ENCODE measurements at regions not wholly inside any gene's neighbourhood (a gene's known extent, or its start where the extent isn't known, plus 50 kb on each side); places are given as distances from the start of the nearest gene placed in this dataset.

- Mint-ChIP-seq H3K4me3 (no peak overlapping the region), H3K36me3 (ENCODE audit: insufficient read depth) (no peaks in the 10 kb centered on the region)
Measured at GRCh38 chr5:112112346-112112745, 306.7 kb downstream of the EPB41L4A start.

GRCh38 chr5:112109331-112110007, 309.6 kb downstream of the EPB41L4A start:
- Mint-ChIP-seq H3K4me3 (no peak overlapping the region), H3K9me3 (no peaks in the 10 kb centered on the region), H3K4me1 (ENCODE audit: low read depth) (no peaks in the 10 kb centered on the region), H3K27me3 (ENCODE audit: low read depth) (no peaks in the 10 kb centered on the region), H3K36me3 (ENCODE audit: insufficient read depth) (no peaks in the 10 kb centered on the region)
- no peak for ATAC-seq
- DNase-seq, result no peak

More at GRCh38 chr5:112112346-112112745, 306.7 kb downstream of the EPB41L4A start:
- H3K27me3 Mint-ChIP-seq (ENCODE audit: low read depth), result no peaks in the 10 kb centered on the region
- no peaks in the 10 kb centered on the region for H3K9me3 Mint-ChIP-seq
- ATAC-seq (no peak), DNase-seq (no peak)
- no peaks in the 10 kb centered on the region for H3K4me1 Mint-ChIP-seq (ENCODE audit: low read depth)

GRCh38 chr5:112106878-112107277, 312.2 kb downstream of the EPB41L4A start:
- DNase-seq, result no peak
- Mint-ChIP-seq H3K27me3 (ENCODE audit: low read depth) (no peaks in the 10 kb centered on the region), H3K9me3 (no peaks in the 10 kb centered on the region)

GRCh38 chr5:112097768-112098167, 321.3 kb downstream of the EPB41L4A start:
- DNase-seq (no peak), ATAC-seq (no peak)
- Mint-ChIP-seq H3K27me3 (ENCODE audit: low read depth) (peaks cover 5% of the 10 kb centered on the region), H3K9me3 (no peaks in the 10 kb centered on the region), H3K4me3 (no peak overlapping the region), H3K36me3 (ENCODE audit: insufficient read depth) (no peaks in the 10 kb centered on the region), H3K4me1 (ENCODE audit: low read depth) (no peaks in the 10 kb centered on the region)

More at GRCh38 chr5:112106878-112107277, 312.2 kb downstream of the EPB41L4A start:
- Mint-ChIP-seq H3K36me3 (ENCODE audit: insufficient read depth) (no peaks in the 10 kb centered on the region), H3K4me1 (ENCODE audit: low read depth) (no peaks in the 10 kb centered on the region), H3K4me3 (no peak overlapping the region)
- ATAC-seq, result no peak

GRCh38 chr5:112087222-112087621, 330.2 kb upstream of the NREP start:
- peaks cover 3% of the 10 kb centered on the region for H3K27me3 Mint-ChIP-seq (ENCODE audit: low read depth)
- no peak for DNase-seq
- no peak overlapping the region for H3K4me3 Mint-ChIP-seq

GRCh38 chr5:112086740-112087139, 329.7 kb upstream of the NREP start:
- H3K27me3 Mint-ChIP-seq (ENCODE audit: low read depth), result peaks cover 3% of the 10 kb centered on the region
- no peaks in the 10 kb centered on the region for H3K4me1 Mint-ChIP-seq (ENCODE audit: low read depth)
- no peaks in the 10 kb centered on the region for H3K9me3 Mint-ChIP-seq
- no peak overlapping the region for H3K4me3 Mint-ChIP-seq
- H3K36me3 Mint-ChIP-seq (ENCODE audit: insufficient read depth), result no peaks in the 10 kb centered on the region
- ATAC-seq, result no peak
- no peak for DNase-seq

More at GRCh38 chr5:112087222-112087621, 330.2 kb upstream of the NREP start:
- no peaks in the 10 kb centered on the region for H3K4me1 Mint-ChIP-seq (ENCODE audit: low read depth)
- H3K36me3 Mint-ChIP-seq (ENCODE audit: insufficient read depth), result no peaks in the 10 kb centered on the region
- no peaks in the 10 kb centered on the region for H3K9me3 Mint-ChIP-seq
- no peak for ATAC-seq

GRCh38 chr5:112084149-112084548, 327.2 kb upstream of the NREP start:
- no peaks in the 10 kb centered on the region for H3K4me1 Mint-ChIP-seq (ENCODE audit: low read depth)
- no peak overlapping the region for H3K4me3 Mint-ChIP-seq
- ATAC-seq (no peak), DNase-seq (no peak)
- no peaks in the 10 kb centered on the region for H3K9me3 Mint-ChIP-seq
- peaks cover 4% of the 10 kb centered on the region for H3K27me3 Mint-ChIP-seq (ENCODE audit: low read depth)
- no peaks in the 10 kb centered on the region for H3K36me3 Mint-ChIP-seq (ENCODE audit: insufficient read depth)

GRCh38 chr5:112083623-112084022, 326.6 kb upstream of the NREP start:
- H3K9me3 Mint-ChIP-seq, result no peaks in the 10 kb centered on the region
- H3K36me3 Mint-ChIP-seq (ENCODE audit: insufficient read depth), result no peaks in the 10 kb centered on the region
- H3K4me3 Mint-ChIP-seq, result no peak overlapping the region
- no peak for DNase-seq
- peaks cover 4% of the 10 kb centered on the region for H3K27me3 Mint-ChIP-seq (ENCODE audit: low read depth)
- ATAC-seq, result no peak
- H3K4me1 Mint-ChIP-seq (ENCODE audit: low read depth), result no peaks in the 10 kb centered on the region

- ATAC-seq, result peak in 1 of 2 donors; percentile 58
- no peak overlapping the region for H3K4me3 Mint-ChIP-seq
- no peaks in the 10 kb centered on the region for H3K36me3 Mint-ChIP-seq (ENCODE audit: insufficient read depth)
- H3K4me1 Mint-ChIP-seq (ENCODE audit: low read depth), result no peaks in the 10 kb centered on the region
- H3K27me3 Mint-ChIP-seq (ENCODE audit: low read depth), result peaks cover 1% of the 10 kb centered on the region
- H3K9me3 Mint-ChIP-seq, result no peaks in the 10 kb centered on the region
- no peak for DNase-seq
Measured at GRCh38 chr5:112077180-112077579, 320.2 kb upstream of the NREP start.

GRCh38 chr5:112070022-112070421, 313.0 kb upstream of the NREP start:
- H3K27me3 Mint-ChIP-seq (ENCODE audit: low read depth), result peaks cover 2% of the 10 kb centered on the region
- no peaks in the 10 kb centered on the region for H3K4me1 Mint-ChIP-seq (ENCODE audit: low read depth)
- DNase-seq (no peak), ATAC-seq (no peak)
- no peaks in the 10 kb centered on the region for H3K9me3 Mint-ChIP-seq
- no peaks in the 10 kb centered on the region for H3K36me3 Mint-ChIP-seq (ENCODE audit: insufficient read depth)
- no peak overlapping the region for H3K4me3 Mint-ChIP-seq

- Mint-ChIP-seq H3K4me1 (ENCODE audit: low read depth) (no peaks in the 10 kb centered on the region), H3K27me3 (ENCODE audit: low read depth) (peaks cover 2% of the 10 kb centered on the region), H3K9me3 (no peaks in the 10 kb centered on the region), H3K4me3 (no peak overlapping the region), H3K36me3 (ENCODE audit: insufficient read depth) (no peaks in the 10 kb centered on the region)
- DNase-seq (no peak), ATAC-seq (no peak)
Measured at GRCh38 chr5:112069329-112069728, 312.3 kb upstream of the NREP start.

GRCh38 chr5:112068593-112068992, 311.6 kb upstream of the NREP start:
- H3K36me3 Mint-ChIP-seq (ENCODE audit: insufficient read depth), result no peaks in the 10 kb centered on the region
- no peaks in the 10 kb centered on the region for H3K9me3 Mint-ChIP-seq
- H3K4me3 Mint-ChIP-seq, result no peak overlapping the region
- H3K27me3 Mint-ChIP-seq (ENCODE audit: low read depth), result peaks cover 2% of the 10 kb centered on the region
- H3K4me1 Mint-ChIP-seq (ENCODE audit: low read depth), result no peaks in the 10 kb centered on the region
- DNase-seq, result no peak
- ATAC-seq, result no peak

- H3K9me3 Mint-ChIP-seq, result no peaks in the 10 kb centered on the region
- H3K4me3 Mint-ChIP-seq, result no peak overlapping the region
- H3K4me1 Mint-ChIP-seq (ENCODE audit: low read depth), result no peaks in the 10 kb centered on the region
- peaks cover 2% of the 10 kb centered on the region for H3K27me3 Mint-ChIP-seq (ENCODE audit: low read depth)
- no peaks in the 10 kb centered on the region for H3K36me3 Mint-ChIP-seq (ENCODE audit: insufficient read depth)
- no peak for ATAC-seq
- no peak for DNase-seq
Measured at GRCh38 chr5:112065781-112066180, 308.8 kb upstream of the NREP start.

- DNase-seq, result no peak
- no peak for ATAC-seq
- peaks cover 2% of the 10 kb centered on the region for H3K27me3 Mint-ChIP-seq (ENCODE audit: low read depth)
- no peaks in the 10 kb centered on the region for H3K9me3 Mint-ChIP-seq
- H3K36me3 Mint-ChIP-seq (ENCODE audit: insufficient read depth), result no peaks in the 10 kb centered on the region
- no peak overlapping the region for H3K4me3 Mint-ChIP-seq
- no peaks in the 10 kb centered on the region for H3K4me1 Mint-ChIP-seq (ENCODE audit: low read depth)
Measured at GRCh38 chr5:112064956-112065355, 308.0 kb upstream of the NREP start.

- DNase-seq (no peak), ATAC-seq (no peak)
- Mint-ChIP-seq H3K4me3 (no peak overlapping the region), H3K9me3 (no peaks in the 10 kb centered on the region), H3K27me3 (ENCODE audit: low read depth) (peaks cover 2% of the 10 kb centered on the region), H3K36me3 (ENCODE audit: insufficient read depth) (no peaks in the 10 kb centered on the region), H3K4me1 (ENCODE audit: low read depth) (no peaks in the 10 kb centered on the region)
Measured at GRCh38 chr5:112064271-112064701, 307.3 kb upstream of the NREP start.

Measured in activated T-cell treated with anti-CD3 and anti-CD28 coated beads, Interleukin-2, amount 50 U/mL, for 4 hours (primary cell).